ENCODE measurements at regions not wholly inside any gene's neighbourhood (a gene's known extent, or its start where the extent isn't known, plus 50 kb on each side); places are given as distances from the start of the nearest gene placed in this dataset.

GRCh38 chr5:152701305-152701949 lies 296.3 kb upstream of the NMUR2 start:
- Mint-ChIP-seq H3K27ac (no peak overlapping the region), H3K36me3 (ENCODE audit: low read depth) (no peaks in the 10 kb centered on the region), H3K4me3 (no peak overlapping the region), H3K4me1 (ENCODE audit: low read depth) (no peaks in the 10 kb centered on the region), H3K9me3 (peaks cover 19% of the 10 kb centered on the region), H3K27me3 (ENCODE audit: insufficient read depth) (no peaks in the 10 kb centered on the region)
- no peak for TF ChIP-seq CTCF (IDR thresholded peaks at IDR 0.05)
- no peak for DNase-seq

- Mint-ChIP-seq H3K4me3 (no peak overlapping the region), H3K27ac (no peak overlapping the region), H3K27me3 (ENCODE audit: insufficient read depth) (no peaks in the 10 kb centered on the region), H3K36me3 (ENCODE audit: low read depth) (no peaks in the 10 kb centered on the region), H3K9me3 (peaks cover 36% of the 10 kb centered on the region), H3K4me1 (ENCODE audit: low read depth) (no peaks in the 10 kb centered on the region)
- no peak for TF ChIP-seq CTCF (IDR thresholded peaks at IDR 0.05)
- DNase-seq: no peak
Measured at GRCh38 chr5:152704286-152704685, 299.2 kb upstream of the NMUR2 start.

GRCh38 chr5:152711801-152712388 lies 306.8 kb upstream of the NMUR2 start:
- TF ChIP-seq CTCF (IDR thresholded peaks at IDR 0.05): no peak
- DNase-seq: no peak
- H3K36me3 Mint-ChIP-seq (ENCODE audit: low read depth): no peaks in the 10 kb centered on the region

GRCh38 chr5:152717393-152717792 lies 312.3 kb upstream of the NMUR2 start:
- no peak for DNase-seq
- H3K27me3 Mint-ChIP-seq (ENCODE audit: insufficient read depth): no peaks in the 10 kb centered on the region; the same call in 1 of the 2 replicates
- H3K27ac Mint-ChIP-seq: no peak overlapping the region
- TF ChIP-seq CTCF (IDR thresholded peaks at IDR 0.05): no peak
- H3K4me3 Mint-ChIP-seq: no peak overlapping the region
- peaks cover 32% of the 10 kb centered on the region for H3K9me3 Mint-ChIP-seq
- H3K4me1 Mint-ChIP-seq (ENCODE audit: low read depth): no peaks in the 10 kb centered on the region
- no peaks in the 10 kb centered on the region for H3K36me3 Mint-ChIP-seq (ENCODE audit: low read depth)

More at GRCh38 chr5:152711801-152712388, 306.8 kb upstream of the NMUR2 start:
- Mint-ChIP-seq H3K4me3 (no peak overlapping the region), H3K4me1 (ENCODE audit: low read depth) (no peaks in the 10 kb centered on the region), H3K27me3 (ENCODE audit: insufficient read depth) (no peaks in the 10 kb centered on the region; the same call in 1 of the 2 replicates), H3K27ac (no peak overlapping the region), H3K9me3 (peaks cover 24% of the 10 kb centered on the region)

- H3K27me3 Mint-ChIP-seq (ENCODE audit: insufficient read depth): no peaks in the 10 kb centered on the region
- no peak overlapping the region for H3K4me3 Mint-ChIP-seq
- no peak for TF ChIP-seq CTCF (IDR thresholded peaks at IDR 0.05)
- no peaks in the 10 kb centered on the region for H3K36me3 Mint-ChIP-seq (ENCODE audit: low read depth)
- peaks cover 55% of the 10 kb centered on the region for H3K9me3 Mint-ChIP-seq
- H3K4me1 Mint-ChIP-seq (ENCODE audit: low read depth): no peaks in the 10 kb centered on the region
- DNase-seq: no peak
- no peak overlapping the region for H3K27ac Mint-ChIP-seq
Measured at GRCh38 chr5:152723482-152723881, 318.4 kb upstream of the NMUR2 start.

All from HFFc6 (cell line).